Testis (tissue), 2 donors: ENCODE measurements at regions not wholly inside any gene's neighbourhood (a gene's known extent, or its start where the extent isn't known, plus 50 kb on each side); places are given as distances from the start of the nearest gene placed in this dataset.

Experiments
- POLR2A ChIP-seq: fragments of 450-650 bp; IDR thresholded peaks from one replicate; pipeline ENCODE4 v1.6.1; 2017; ENCODE audit warnings: antibody characterized with exemption, mild to moderate bottlenecking, moderate library complexity
- TF ChIP-seq, protein P1 (sequence below), 3 experiments: fragments of 450-650 bp in 2 of 3; fragments of 200-600 bp in 1 of 3; sonication (generic) in 1 of 3; IDR thresholded peaks; one replicate each; pipeline ENCODE4 v1.5.1; 2016 to 2019; ENCODE audit warnings: antibody characterized with exemption in 3 of 3, mild to moderate bottlenecking in 2 of 3, moderate library complexity in 1 of 3

DNA sequence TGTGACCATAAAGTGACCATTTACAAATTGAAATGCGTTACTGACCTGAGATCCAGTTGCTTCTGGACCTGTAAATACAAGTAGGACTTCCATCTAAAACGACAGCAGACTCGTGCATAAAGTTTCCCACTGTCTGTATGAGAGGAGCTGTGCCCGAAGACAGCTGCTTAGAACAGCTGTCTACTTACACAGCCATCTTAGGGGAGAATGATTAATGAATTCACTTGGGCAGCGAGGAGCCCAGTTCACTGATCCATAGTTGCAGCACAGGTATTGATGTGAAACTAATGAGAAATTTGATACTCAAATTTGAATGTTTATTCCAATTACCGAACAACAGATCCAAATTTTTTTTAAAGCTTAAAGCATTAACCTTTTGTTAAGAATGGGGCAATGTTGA, 748.1 kb downstream of the NR2F2 start:
- TF ChIP-seq, protein P1, sequence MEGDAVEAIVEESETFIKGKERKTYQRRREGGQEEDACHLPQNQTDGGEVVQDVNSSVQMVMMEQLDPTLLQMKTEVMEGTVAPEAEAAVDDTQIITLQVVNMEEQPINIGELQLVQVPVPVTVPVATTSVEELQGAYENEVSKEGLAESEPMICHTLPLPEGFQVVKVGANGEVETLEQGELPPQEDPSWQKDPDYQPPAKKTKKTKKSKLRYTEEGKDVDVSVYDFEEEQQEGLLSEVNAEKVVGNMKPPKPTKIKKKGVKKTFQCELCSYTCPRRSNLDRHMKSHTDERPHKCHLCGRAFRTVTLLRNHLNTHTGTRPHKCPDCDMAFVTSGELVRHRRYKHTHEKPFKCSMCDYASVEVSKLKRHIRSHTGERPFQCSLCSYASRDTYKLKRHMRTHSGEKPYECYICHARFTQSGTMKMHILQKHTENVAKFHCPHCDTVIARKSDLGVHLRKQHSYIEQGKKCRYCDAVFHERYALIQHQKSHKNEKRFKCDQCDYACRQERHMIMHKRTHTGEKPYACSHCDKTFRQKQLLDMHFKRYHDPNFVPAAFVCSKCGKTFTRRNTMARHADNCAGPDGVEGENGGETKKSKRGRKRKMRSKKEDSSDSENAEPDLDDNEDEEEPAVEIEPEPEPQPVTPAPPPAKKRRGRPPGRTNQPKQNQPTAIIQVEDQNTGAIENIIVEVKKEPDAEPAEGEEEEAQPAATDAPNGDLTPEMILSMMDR (IDR thresholded peaks at IDR 0.05) = no peak
- TF ChIP-seq POLR2A = no peak
